HG02852 (cell line): ENCODE measurements at regions not wholly inside any gene's neighbourhood (a gene's known extent, or its start where the extent isn't known, plus 50 kb on each side); places are given as distances from the start of the nearest gene placed in this dataset.

Experiments
- ATAC-seq: cut with Tn5 transposase; IDR thresholded peaks from one replicate; pipeline ENCODE4 v1.9.1; 2021; ENCODE audit warnings: mild to moderate bottlenecking, moderate library complexity; ENCODE audit not compliant: unreplicated experiment

GRCh38 chr6:120648713-120649112 lies 685.6 kb downstream of the TBC1D32 start:
- no peak for ATAC-seq

GRCh38 chr6:120646101-120646500 lies 688.2 kb downstream of the TBC1D32 start:
- ATAC-seq, result no peak

GRCh38 chr6:120632975-120633374 lies 701.3 kb downstream of the TBC1D32 start:
- ATAC-seq, result no peak

GRCh38 chr6:120627612-120628011 lies 706.7 kb downstream of the TBC1D32 start:
- ATAC-seq, result no peak

GRCh38 chr6:120622127-120622631 lies 712.1 kb downstream of the TBC1D32 start:
- ATAC-seq, result no peak

GRCh38 chr6:120620900-120621299 lies 713.4 kb downstream of the TBC1D32 start:
- no peak for ATAC-seq

- ATAC-seq, result no peak
Measured at GRCh38 chr6:120615238-120615637, 719.0 kb downstream of the TBC1D32 start.

- ATAC-seq, result no peak
Measured at GRCh38 chr6:120614723-120615122, 719.6 kb downstream of the TBC1D32 start.

- no peak for ATAC-seq
Measured at GRCh38 chr6:120608826-120609225, 725.5 kb downstream of the TBC1D32 start.

GRCh38 chr6:120606743-120607142 lies 727.5 kb downstream of the TBC1D32 start:
- no peak for ATAC-seq

GRCh38 chr6:120604510-120604909 lies 729.8 kb downstream of the TBC1D32 start:
- no peak for ATAC-seq

GRCh38 chr6:120590611-120591010 lies 743.7 kb downstream of the TBC1D32 start:
- ATAC-seq, result no peak

- ATAC-seq, result no peak
Measured at GRCh38 chr6:120588424-120588823, 745.9 kb downstream of the TBC1D32 start.

- ATAC-seq, result no peak
Measured at GRCh38 chr6:120587381-120587780, 746.9 kb downstream of the TBC1D32 start.

GRCh38 chr6:120584111-120584760 lies 750.0 kb downstream of the TBC1D32 start:
- no peak for ATAC-seq

GRCh38 chr6:120576061-120576460 lies 758.2 kb downstream of the TBC1D32 start:
- no peak for ATAC-seq

- ATAC-seq, result no peak
Measured at GRCh38 chr6:120569714-120570113, 764.6 kb downstream of the TBC1D32 start.

GRCh38 chr6:120564779-120565178 lies 769.5 kb downstream of the TBC1D32 start:
- ATAC-seq, result no peak

GRCh38 chr6:120558294-120558693 lies 776.0 kb downstream of the TBC1D32 start:
- ATAC-seq, result no peak

- no peak for ATAC-seq
Measured at GRCh38 chr6:120557554-120557953, 776.7 kb downstream of the TBC1D32 start.

GRCh38 chr6:120556491-120556890 lies 777.8 kb downstream of the TBC1D32 start:
- no peak for ATAC-seq

GRCh38 chr6:120553353-120553752 lies 780.9 kb downstream of the TBC1D32 start:
- no peak for ATAC-seq

- no peak for ATAC-seq
Measured at GRCh38 chr6:120545353-120545752, 788.9 kb downstream of the TBC1D32 start.
